HUES6 (cell line): ENCODE measurements at regions not wholly inside any gene's neighbourhood (a gene's known extent, or its start where the extent isn't known, plus 50 kb on each side); places are given as distances from the start of the nearest gene placed in this dataset.

Experiments
- H3K27ac ChIP-seq: 2 replicates; pipeline ENCODE4 v1.7.0; 2013; ENCODE audit warnings: low read depth, mild to moderate bottlenecking, low read length, inconsistent platforms
- H3K27me3 ChIP-seq: 2 replicates; pipeline ENCODE4 v1.6.1; 2013; ENCODE audit warnings: low read length; ENCODE audit not compliant: control insufficient read depth, insufficient read depth
- H3K36me3 ChIP-seq: 2 replicates; pipeline ENCODE4 v1.6.1; 2013; ENCODE audit warnings: low read length; ENCODE audit not compliant: control insufficient read depth, insufficient read depth
- H3K4me1 ChIP-seq: 2 replicates; pipeline ENCODE4 v1.6.1; 2013; ENCODE audit warnings: low read length; ENCODE audit not compliant: control insufficient read depth, insufficient read depth
- H3K4me3 ChIP-seq: 2 replicates; pipeline ENCODE4 v1.5.1; 2013; ENCODE audit warnings: low read depth, low read length
- H3K9ac ChIP-seq: one replicate; pipeline ENCODE4 v1.6.1; 2013; ENCODE audit warnings: mild to moderate bottlenecking, low read length
- H3K9me3 ChIP-seq: 2 replicates; pipeline ENCODE4 v1.6.1; 2013; ENCODE audit warnings: low read depth, low read length; ENCODE audit not compliant: control insufficient read depth, insufficient read depth

DNA sequence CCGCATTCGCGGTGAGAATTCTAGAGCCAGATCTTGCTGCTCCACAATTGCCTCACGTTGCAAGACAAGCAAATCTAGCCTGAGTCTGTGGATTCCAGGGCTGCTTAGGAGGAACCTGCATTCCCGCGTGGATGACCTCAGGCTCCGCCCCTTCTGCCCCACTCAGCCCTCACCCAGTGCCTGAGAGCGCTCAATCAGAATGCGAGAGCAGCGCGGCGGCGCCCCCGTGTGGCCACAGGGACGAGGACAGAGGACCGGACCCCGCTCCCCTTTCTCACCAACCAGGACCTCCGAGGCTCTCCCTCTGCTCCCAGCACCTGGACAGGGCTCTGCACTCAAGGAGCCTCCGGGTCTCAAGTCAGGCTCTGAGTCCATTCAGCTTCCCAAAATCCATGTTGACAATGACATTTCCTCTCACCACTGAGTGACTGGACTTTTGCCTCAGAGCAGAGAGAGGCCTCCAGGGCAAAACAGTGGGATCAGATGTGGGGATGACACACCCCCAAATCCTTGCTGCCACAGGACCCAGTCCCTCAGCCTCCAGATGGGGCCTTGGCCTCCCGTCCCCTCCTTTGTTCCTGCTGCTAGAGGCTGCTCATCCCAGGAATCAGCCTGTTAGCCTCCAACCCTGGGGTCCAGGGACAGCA is 52.0 kb downstream of the RPP21 start:
- no peak overlapping the region for H3K4me3 ChIP-seq
- H3K9ac ChIP-seq, result no peak overlapping the region
- no peaks in the 10 kb centered on the region for H3K9me3 ChIP-seq
- H3K36me3 ChIP-seq, result no peaks in the 10 kb centered on the region
- H3K27ac ChIP-seq, result no peak overlapping the region
- H3K27me3 ChIP-seq, result peaks cover 24% of the 10 kb centered on the region; the same call in 1 of the 2 replicates
- no peaks in the 10 kb centered on the region for H3K4me1 ChIP-seq

DNA sequence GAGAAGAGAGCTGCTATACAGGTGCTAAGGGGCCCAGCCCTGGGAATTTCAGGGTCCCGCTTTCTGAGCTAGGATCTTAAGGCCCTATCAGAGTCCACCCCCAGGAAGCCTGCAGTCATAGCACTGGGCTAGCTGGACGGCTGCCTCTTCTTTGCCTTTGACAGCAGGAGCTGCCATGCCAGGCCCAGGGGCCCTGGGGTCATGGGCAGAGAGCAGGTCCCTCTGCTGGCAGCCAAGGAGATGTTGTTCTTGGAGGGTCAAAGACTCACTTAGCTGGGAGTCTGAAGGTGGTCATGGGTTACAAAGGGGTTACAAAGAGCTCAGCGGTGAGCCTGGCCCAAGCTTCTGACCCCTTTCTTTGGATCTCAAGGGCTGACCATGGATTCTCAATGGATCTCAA is 52.7 kb downstream of the RPP21 start:
- H3K27ac ChIP-seq, result no peak overlapping the region
- no peak overlapping the region for H3K9ac ChIP-seq
- H3K36me3 ChIP-seq, result no peaks in the 10 kb centered on the region
- H3K4me1 ChIP-seq, result no peaks in the 10 kb centered on the region
- H3K4me3 ChIP-seq, result no peak overlapping the region
- H3K27me3 ChIP-seq, result peaks cover 24% of the 10 kb centered on the region; the same call in 1 of the 2 replicates
- H3K9me3 ChIP-seq, result no peaks in the 10 kb centered on the region

DNA sequence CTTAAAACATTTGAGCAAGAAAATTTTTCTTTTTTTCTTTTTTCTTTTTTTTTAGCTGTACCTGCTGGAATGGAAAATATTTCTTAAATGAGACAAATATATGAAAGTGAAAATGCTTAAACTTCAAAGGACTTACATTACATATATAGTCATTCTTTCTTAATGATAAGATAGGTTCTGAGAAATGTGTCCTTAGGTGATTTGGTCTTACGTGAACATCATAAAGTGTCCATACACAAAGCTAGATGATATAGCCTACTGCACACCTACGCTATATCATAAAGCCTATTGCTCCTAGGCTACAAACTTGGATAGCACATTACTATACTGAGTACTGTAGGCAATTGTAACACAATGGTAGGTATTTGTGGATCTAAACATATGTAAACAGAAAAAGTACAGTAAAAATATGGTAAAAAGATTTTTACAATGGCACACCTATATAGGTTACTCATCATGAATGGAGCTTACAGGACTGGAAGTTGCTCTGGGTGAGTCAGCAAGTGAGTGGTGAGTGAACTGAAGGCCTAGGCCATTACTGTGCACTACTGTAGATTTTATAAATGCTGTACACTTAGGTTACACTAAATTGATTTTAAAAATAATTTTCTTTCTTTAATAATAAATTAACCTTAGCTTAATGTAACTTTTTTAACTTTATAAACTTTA is 54.6 kb downstream of the RPP21 start:
- no peak overlapping the region for H3K9ac ChIP-seq
- no peaks in the 10 kb centered on the region for H3K36me3 ChIP-seq
- H3K9me3 ChIP-seq, result no peaks in the 10 kb centered on the region
- peaks cover 37% of the 10 kb centered on the region for H3K27me3 ChIP-seq
- H3K4me3 ChIP-seq, result no peak overlapping the region
- H3K4me1 ChIP-seq, result no peaks in the 10 kb centered on the region
- no peak overlapping the region for H3K27ac ChIP-seq

DNA sequence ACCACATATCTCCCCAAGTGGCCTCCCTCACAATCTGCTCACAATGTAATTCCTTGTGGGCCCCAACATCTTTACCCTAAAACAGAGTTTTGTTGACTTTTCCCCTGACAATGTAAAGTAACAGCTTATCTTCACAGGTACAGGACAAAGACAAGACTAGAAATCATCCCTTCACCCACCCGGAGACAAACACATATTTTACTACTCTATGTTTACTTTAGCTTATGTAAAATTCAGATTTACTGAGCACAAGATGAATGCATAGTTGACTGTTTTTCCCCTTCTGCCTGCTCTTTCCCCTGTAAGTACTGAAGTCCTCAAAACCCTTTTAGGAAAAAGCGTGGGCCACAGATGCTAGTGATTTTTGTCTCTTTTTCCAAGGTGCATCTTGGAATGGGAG is 61.0 kb downstream of the RPP21 start:
- Histone ChIP-seq H3K9ac (no peak overlapping the region), H3K9me3 (peaks cover 5% of the 10 kb centered on the region; the same call in 1 of the 2 replicates), H3K27me3 (peaks cover 48% of the 10 kb centered on the region), H3K27ac (no peak overlapping the region), H3K36me3 (no peaks in the 10 kb centered on the region), H3K4me1 (no peaks in the 10 kb centered on the region), H3K4me3 (no peak overlapping the region)

DNA sequence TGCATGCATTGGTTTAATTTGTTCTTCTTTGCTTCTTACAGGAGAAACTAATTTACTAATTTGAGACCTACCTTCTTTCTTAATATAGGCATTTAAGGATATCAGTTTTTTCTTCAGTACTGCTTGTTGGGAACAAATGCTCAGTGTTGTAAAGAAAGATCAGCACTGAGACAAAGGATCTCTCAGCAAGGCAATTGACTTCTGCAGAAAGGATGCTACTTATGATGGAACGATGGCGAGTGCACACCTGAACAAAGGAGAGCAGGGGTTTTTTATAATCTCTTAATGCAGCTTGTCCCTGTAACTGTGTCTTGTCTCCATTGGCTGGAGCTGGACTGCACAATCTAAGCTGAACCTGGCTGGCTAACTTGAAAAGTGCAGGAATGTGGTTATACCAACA is 64.2 kb downstream of the RPP21 start:
- no peaks in the 10 kb centered on the region for H3K36me3 ChIP-seq
- H3K9me3 ChIP-seq, result peaks cover 5% of the 10 kb centered on the region; the same call in 1 of the 2 replicates
- no peak overlapping the region for H3K9ac ChIP-seq
- no peak overlapping the region for H3K27ac ChIP-seq
- no peaks in the 10 kb centered on the region for H3K4me1 ChIP-seq
- no peak overlapping the region for H3K4me3 ChIP-seq
- H3K27me3 ChIP-seq, result peaks cover 59% of the 10 kb centered on the region

DNA sequence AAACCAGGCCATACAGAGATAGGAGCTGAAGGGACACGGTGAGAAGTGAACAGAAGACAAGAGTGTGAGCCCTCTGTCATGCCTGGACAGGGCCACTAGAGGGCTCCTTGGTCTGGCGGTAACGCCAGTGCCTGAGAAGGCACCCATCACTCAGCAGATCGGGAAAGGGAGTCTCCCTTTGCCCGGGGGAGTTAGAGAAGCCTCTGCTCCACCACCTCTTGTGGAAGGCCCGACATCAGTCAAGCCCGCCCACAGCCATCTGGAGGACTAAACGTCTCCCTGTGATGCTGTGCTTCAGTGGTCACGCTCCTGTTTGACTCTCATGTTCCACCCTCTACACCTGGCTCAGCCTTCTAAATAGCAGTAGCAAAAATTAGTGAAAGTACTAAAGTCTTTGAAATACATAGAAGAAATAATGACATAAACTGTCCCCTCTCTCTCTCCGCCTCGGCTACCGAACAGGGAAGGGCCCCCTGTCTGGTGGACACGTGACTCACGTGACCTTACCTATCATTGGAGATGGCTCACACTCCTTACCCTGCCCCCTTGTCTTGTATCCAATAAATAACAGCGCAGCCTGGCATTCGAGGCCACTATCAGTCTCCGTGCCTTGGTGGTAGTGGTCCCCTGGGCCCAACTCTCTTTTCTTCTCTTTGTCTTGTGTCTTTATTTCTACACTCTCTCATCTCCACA is 66.7 kb downstream of the RPP21 start:
- Histone ChIP-seq H3K27me3 (peaks cover 60% of the 10 kb centered on the region), H3K27ac (no peak overlapping the region), H3K4me3 (peak overlapping the region; percentile 19; the same call in 1 of the 2 replicates)

DNA sequence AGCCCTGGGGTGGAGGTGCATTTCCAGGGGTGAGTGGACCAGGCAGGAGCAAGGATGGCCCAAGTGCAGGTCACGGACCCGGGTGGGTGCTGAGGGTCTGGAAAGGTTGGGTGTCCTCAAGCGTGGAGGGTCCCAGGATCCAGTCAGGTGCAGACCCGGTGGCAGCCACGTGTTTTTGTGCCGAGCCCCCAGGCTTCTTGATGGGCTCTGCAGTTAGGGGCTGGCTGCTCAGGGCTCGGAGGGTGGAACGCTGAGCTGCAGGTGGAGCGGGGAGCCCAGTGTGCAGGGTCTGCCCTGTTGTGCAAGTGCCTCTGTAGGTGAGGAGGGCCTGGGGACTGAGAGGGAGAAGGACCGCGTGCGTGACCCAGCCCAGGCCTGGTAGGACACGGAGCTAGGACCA is 70.9 kb upstream of the HLA-E start:
- Histone ChIP-seq H3K4me1 (no peaks in the 10 kb centered on the region), H3K36me3 (no peaks in the 10 kb centered on the region), H3K4me3 (no peak overlapping the region), H3K9me3 (no peaks in the 10 kb centered on the region), H3K27me3 (peaks cover 70% of the 10 kb centered on the region), H3K9ac (no peak overlapping the region), H3K27ac (no peak overlapping the region)

More for the DNA sequence above, 66.7 kb downstream of the RPP21 start:
- Histone ChIP-seq H3K36me3 (no peaks in the 10 kb centered on the region), H3K9ac (no peak overlapping the region), H3K9me3 (peaks cover 5% of the 10 kb centered on the region; the same call in 1 of the 2 replicates), H3K4me1 (no peaks in the 10 kb centered on the region)

DNA sequence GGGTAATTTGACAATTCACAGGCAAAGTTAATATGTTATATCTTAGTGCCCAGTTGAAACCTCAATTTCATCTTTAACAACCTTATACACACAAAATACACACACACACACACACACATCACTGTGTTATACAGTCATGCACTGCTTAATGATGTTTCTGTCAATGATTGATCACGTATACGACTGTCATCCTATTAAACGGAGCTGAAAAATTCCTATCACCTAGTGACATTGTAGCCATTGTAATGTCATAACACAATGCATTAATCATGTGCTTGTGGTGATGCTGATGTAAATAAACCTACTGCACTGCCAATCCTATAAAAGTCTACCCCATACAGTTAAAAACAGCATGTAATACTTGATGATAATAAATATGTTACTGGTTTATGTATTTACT is 64.8 kb upstream of the HLA-E start:
- Histone ChIP-seq H3K4me3 (no peak overlapping the region), H3K36me3 (no peaks in the 10 kb centered on the region), H3K4me1 (no peaks in the 10 kb centered on the region), H3K9ac (no peak overlapping the region), H3K27me3 (peaks cover 45% of the 10 kb centered on the region), H3K9me3 (no peaks in the 10 kb centered on the region), H3K27ac (no peak overlapping the region)
